ENCODE measurements at regions not wholly inside any gene's neighbourhood (a gene's known extent, or its start where the extent isn't known, plus 50 kb on each side); places are given as distances from the start of the nearest gene placed in this dataset.

DNA sequence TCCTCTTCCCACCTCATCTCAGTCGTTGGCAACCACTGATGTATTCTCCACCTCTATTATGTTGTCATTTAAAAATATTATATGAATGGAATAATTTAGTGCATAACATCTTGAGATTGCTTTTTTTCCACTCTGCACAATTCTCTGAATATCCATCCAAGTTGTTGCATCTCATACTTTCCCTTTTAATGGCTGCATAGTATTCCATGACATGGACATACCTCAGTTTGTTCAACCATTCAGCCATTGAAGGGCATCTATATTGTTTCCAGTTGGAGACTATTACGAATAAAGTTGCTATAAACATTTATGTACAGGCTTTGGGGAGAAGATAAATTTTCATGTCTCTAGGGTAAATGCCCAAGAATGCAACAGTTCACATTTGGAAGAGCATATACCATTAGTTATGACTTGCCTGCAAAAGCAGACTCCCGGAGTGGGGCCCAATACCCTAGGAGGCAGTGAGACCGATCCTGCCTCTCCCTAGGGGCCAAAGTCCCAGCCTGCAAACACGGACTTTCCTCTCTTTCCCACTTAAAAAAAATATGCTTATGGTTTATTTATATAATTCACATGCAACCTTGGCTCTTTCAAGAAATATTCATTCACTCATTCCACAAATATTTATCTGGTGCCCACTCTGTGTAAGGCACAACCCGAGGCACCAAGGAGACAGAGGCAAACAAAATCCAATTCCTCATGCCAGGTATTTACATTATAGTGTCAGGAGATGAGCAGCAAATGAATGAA lies 227.0 kb upstream of the PMEPA1 start:
- no peaks in the 10 kb centered on the region for H3K36me3 ChIP-seq
- ATAC-seq (no peak), DNase-seq (no peak)
- intact Hi-C loops (cut with DNase I; ENCODE audit: low total_unique reads) (no loop called here), in situ Hi-C loops (cut with MboI; ENCODE audit: low sequenced_read_pairs in 4 of 4) (no loop called here)
- H3K9me3 ChIP-seq: no peaks in the 10 kb centered on the region
- H3K27me3 ChIP-seq: no peaks in the 10 kb centered on the region
- no peak for TF ChIP-seq POLR2A (IDR thresholded peaks at IDR 0.05)
- TF ChIP-seq, protein P1, sequence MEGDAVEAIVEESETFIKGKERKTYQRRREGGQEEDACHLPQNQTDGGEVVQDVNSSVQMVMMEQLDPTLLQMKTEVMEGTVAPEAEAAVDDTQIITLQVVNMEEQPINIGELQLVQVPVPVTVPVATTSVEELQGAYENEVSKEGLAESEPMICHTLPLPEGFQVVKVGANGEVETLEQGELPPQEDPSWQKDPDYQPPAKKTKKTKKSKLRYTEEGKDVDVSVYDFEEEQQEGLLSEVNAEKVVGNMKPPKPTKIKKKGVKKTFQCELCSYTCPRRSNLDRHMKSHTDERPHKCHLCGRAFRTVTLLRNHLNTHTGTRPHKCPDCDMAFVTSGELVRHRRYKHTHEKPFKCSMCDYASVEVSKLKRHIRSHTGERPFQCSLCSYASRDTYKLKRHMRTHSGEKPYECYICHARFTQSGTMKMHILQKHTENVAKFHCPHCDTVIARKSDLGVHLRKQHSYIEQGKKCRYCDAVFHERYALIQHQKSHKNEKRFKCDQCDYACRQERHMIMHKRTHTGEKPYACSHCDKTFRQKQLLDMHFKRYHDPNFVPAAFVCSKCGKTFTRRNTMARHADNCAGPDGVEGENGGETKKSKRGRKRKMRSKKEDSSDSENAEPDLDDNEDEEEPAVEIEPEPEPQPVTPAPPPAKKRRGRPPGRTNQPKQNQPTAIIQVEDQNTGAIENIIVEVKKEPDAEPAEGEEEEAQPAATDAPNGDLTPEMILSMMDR (IDR thresholded peaks at IDR 0.05 in 4 of 5, conservative IDR thresholded peaks at IDR 0.05 in 1 of 5): no peak
- H3K4me1 ChIP-seq: no peaks in the 10 kb centered on the region
- no peak overlapping the region for H3K27ac ChIP-seq
- H3K4me3 ChIP-seq: no peak overlapping the region

DNA sequence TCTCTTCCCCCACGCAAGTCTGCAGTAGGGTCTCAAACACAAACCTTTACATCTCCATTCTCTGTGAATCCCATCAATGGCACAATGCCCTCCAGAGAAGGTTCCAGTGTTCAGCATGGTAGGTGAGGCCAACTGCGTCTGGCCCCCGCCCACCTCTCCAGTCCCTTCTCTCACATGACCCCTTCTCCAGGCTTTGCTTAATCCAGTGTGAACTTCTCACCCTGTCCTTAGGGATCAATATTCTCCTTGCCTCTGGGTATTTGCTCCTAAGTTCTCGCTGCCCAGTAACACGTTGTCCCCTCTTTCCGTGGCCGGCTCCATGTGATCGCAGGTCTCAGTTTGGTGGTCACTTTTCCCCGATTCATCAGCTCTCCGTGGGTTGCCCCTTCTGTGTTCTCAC lies 225.1 kb upstream of the PMEPA1 start:
- no peaks in the 10 kb centered on the region for H3K27me3 ChIP-seq
- no peak overlapping the region for H3K27ac ChIP-seq
- no peak for DNase-seq
- in situ Hi-C loops (cut with MboI; ENCODE audit: low sequenced_read_pairs in 4 of 4): no loop called here
- H3K4me3 ChIP-seq: no peak overlapping the region
- no peaks in the 10 kb centered on the region for H3K9me3 ChIP-seq
- ATAC-seq: no peak
- H3K4me1 ChIP-seq: no peaks in the 10 kb centered on the region
- H3K36me3 ChIP-seq: no peaks in the 10 kb centered on the region
- intact Hi-C loops (cut with DNase I; ENCODE audit: low total_unique reads): no loop called here
- TF ChIP-seq, protein P1 (IDR thresholded peaks at IDR 0.05 in 4 of 5, conservative IDR thresholded peaks at IDR 0.05 in 1 of 5): no peak
- TF ChIP-seq POLR2A (IDR thresholded peaks at IDR 0.05): no peak

DNA sequence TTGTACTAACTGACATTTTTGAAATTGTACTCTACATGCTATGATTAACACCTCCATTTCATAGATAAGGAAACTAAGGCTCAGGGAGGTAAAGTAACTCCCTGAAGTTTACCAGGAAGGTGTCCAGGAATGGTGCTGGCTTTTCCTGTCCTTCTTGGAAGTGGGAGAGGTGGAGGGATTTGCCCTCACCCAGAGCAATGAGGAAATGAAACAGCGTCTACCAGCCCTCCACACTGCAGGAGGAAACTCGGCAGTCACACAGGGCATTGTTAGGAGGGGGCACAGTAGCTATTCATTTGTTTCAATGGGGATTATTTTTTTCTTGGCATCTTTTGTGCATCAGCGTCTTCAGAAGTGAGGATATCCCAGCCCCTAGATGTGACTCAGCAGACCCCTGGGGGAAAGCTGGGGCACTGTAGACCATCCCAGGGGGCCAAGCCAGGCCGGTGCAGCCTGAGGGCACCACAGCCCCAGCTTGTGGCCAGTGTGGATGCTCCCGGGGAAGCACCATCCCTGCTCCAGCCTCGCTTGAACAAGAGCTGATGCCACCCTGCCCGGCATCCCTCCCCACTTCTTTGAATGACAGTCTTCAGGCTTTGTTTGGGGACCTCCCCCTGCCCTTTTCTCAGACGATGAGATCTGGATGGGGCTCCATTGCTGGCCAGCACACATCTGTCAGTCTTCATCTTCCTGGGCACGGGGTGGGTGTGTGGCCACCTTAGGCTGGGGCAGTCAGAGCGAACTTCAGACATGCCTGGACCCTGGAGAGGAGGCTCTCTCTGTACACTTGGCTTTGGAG lies 224.4 kb upstream of the PMEPA1 start:
- no peak for ATAC-seq

DNA sequence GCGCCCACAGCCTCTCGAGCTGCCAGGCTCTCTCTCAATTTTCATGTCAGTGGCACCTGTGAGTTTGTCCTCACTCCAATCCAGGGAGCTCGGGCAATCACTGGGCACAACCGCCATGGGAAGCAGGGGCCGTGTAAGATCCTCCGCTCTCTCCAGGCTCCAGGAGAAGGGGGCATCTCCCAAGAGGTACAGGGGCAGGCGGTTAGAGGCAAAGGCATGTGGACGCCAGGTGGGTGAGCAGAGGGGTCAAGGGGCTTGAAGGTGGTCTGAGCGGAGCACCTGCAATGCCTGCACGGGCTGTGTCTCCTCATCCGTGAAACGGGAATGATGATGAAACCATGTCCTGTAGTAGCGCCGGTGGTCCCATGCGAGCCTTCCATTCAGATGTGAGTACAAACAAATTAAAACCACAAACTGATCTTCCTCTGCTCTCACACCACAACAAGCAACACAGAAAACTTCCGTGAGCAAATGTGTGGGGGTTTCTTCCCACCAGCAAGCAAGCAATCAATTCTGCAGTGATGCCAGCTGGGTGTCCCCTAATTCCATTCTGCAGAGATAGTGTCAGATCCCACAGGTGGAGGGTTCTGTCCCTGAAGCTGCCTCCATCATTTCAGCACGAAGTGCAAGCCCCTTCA lies 222.5 kb upstream of the PMEPA1 start:
- no peak for TF ChIP-seq POLR2A (IDR thresholded peaks at IDR 0.05)
- TF ChIP-seq, protein P1 (IDR thresholded peaks at IDR 0.05 in 4 of 5, conservative IDR thresholded peaks at IDR 0.05 in 1 of 5): no peak
- intact Hi-C loops (cut with DNase I; ENCODE audit: low total_unique reads): no loop called here
- Histone ChIP-seq H3K9me3 (no peaks in the 10 kb centered on the region), H3K4me3 (no peak overlapping the region), H3K36me3 (no peaks in the 10 kb centered on the region), H3K4me1 (no peaks in the 10 kb centered on the region), H3K27me3 (peaks cover 0 to 3% (median 0%) of the 10 kb centered on the region in 3 donors), H3K27ac (no peak overlapping the region)
- ATAC-seq (no peak), DNase-seq (no peak)
- in situ Hi-C loops (cut with MboI; ENCODE audit: low sequenced_read_pairs in 4 of 4): no loop called here

More for the DNA sequence above, 224.4 kb upstream of the PMEPA1 start:
- no peak for TF ChIP-seq POLR2A (IDR thresholded peaks at IDR 0.05)
- Histone ChIP-seq H3K4me1 (no peaks in the 10 kb centered on the region), H3K9me3 (no peaks in the 10 kb centered on the region), H3K36me3 (no peaks in the 10 kb centered on the region), H3K27me3 (no peaks in the 10 kb centered on the region), H3K27ac (no peak overlapping the region), H3K4me3 (no peak overlapping the region)
- in situ Hi-C loops (cut with MboI; ENCODE audit: low sequenced_read_pairs in 4 of 4) (no loop called here), intact Hi-C loops (cut with DNase I; ENCODE audit: low total_unique reads) (no loop called here)
- no peak for DNase-seq

DNA sequence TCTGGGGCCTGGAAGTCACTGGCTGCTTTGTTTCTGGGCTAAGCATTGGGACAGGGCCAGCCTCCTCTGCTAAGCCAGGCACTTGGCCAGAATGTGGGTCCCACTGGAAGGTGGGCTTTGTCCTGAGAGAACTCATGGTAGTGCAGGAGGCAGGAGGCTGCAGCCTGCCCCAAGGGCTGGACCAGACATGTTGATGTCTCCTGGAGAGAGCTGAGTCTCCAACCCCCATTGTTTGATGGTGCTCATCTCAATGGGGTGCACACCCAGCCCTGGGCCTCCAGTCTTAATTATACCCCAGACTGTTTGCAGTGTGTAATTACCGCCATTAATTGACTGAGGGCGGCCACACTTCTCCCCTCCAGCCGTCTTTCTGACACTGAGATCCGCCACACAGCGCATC lies 220.5 kb upstream of the PMEPA1 start:
- DNase-seq (no peak), ATAC-seq (no peak)
- H3K4me3 ChIP-seq: no peak overlapping the region
- no peaks in the 10 kb centered on the region for H3K9me3 ChIP-seq
- TF ChIP-seq POLR2A (IDR thresholded peaks at IDR 0.05): no peak
- TF ChIP-seq, protein P1 (IDR thresholded peaks at IDR 0.05 in 4 of 5, conservative IDR thresholded peaks at IDR 0.05 in 1 of 5): no peak
- no peaks in the 10 kb centered on the region for H3K4me1 ChIP-seq
- peaks cover 0 to 3% (median 0%) of the 10 kb centered on the region in 3 donors for H3K27me3 ChIP-seq
- no peak overlapping the region for H3K27ac ChIP-seq
- in situ Hi-C loops (cut with MboI; ENCODE audit: low sequenced_read_pairs in 4 of 4): no loop called here
- H3K36me3 ChIP-seq: no peaks in the 10 kb centered on the region
- intact Hi-C loops (cut with DNase I; ENCODE audit: low total_unique reads): no loop called here
